WTC11 (cell line): ENCODE measurements at regions not wholly inside any gene's neighbourhood (a gene's known extent, or its start where the extent isn't known, plus 50 kb on each side); places are given as distances from the start of the nearest gene placed in this dataset.

Experiments
- ATAC-seq: fragments of 200-7000 bp; cut with Tn5 transposase; 2 replicates; pipeline ENCODE4 v1.10.0; 2021; ENCODE audit warnings: mild to moderate bottlenecking, moderate library complexity
- CTCF ChIA-PET: fragments of 300-600 bp; sonication (Branson Sonifier 250); formaldehyde crosslinking; loops from one replicate; lab custom pipeline; 2021; ENCODE audit warnings: antibody characterized with exemption; lab: Charles Lee
- POLR2A ChIA-PET: fragments of 350-600 bp; sonication (Branson Sonifier 250); formaldehyde crosslinking; loops from one replicate; lab custom pipeline; 2021; ENCODE audit warnings: antibody characterized with exemption; lab: Charles Lee
- DNase-seq: peaks from one replicate; pipeline ENCODE4 v3.0.0; 2021; ENCODE audit warnings: low spot score
- H3K27ac Mint-ChIP-seq: 2 replicates; pipeline ENCODE4 v1.8.0; 2021; ENCODE audit warnings: mixed read lengths
- H3K27me3 Mint-ChIP-seq: 2 replicates; pipeline ENCODE4 v1.8.0; 2021; ENCODE audit warnings: low read depth, mild to moderate bottlenecking, moderate library complexity, mixed read lengths
- H3K36me3 Mint-ChIP-seq: 2 replicates; pipeline ENCODE4 v1.8.0; 2021; ENCODE audit warnings: mixed read lengths
- H3K4me1 Mint-ChIP-seq: 2 replicates; pipeline ENCODE4 v1.8.0; 2022; ENCODE audit warnings: mixed read lengths
- H3K4me3 Mint-ChIP-seq: 2 replicates; pipeline ENCODE4 v1.8.0; 2021; ENCODE audit warnings: mild to moderate bottlenecking, moderate library complexity, mixed read lengths
- H3K9me3 Mint-ChIP-seq: 2 replicates; pipeline ENCODE4 v1.8.0; 2021; ENCODE audit warnings: mixed read lengths
- ATF1 ChIP-seq: sonication (generic); formaldehyde crosslinking; IDR thresholded peaks from 2 replicates; pipeline ENCODE4 v1.8.1; 2023; ENCODE audit warnings: mild to moderate bottlenecking, moderate library complexity, missing genetic modification reagents
- ATF6 ChIP-seq: sonication (generic); formaldehyde crosslinking; IDR thresholded peaks from 2 replicates; pipeline ENCODE4 v1.8.1; 2023; ENCODE audit warnings: mild to moderate bottlenecking, missing genetic modification reagents
- E2F5 ChIP-seq: sonication (generic); formaldehyde crosslinking; IDR thresholded peaks from 2 replicates; pipeline ENCODE4 v1.8.1; 2022; ENCODE audit warnings: mild to moderate bottlenecking, moderate library complexity, missing genetic modification reagents
- ETV6 ChIP-seq: sonication (generic); formaldehyde crosslinking; IDR thresholded peaks from 2 replicates; pipeline ENCODE4 v1.8.1; 2022; ENCODE audit warnings: mild to moderate bottlenecking, missing genetic modification reagents
- GRHL2 ChIP-seq: fragments of 250-450 bp; sonication (Bioruptor Pico); IDR thresholded peaks from 2 replicates; pipeline ENCODE4 v1.8.0; 2022; ENCODE audit warnings: mild to moderate bottlenecking, moderate library complexity; ENCODE audit not compliant: insufficient replicate concordance, severe bottlenecking
- KAT7 ChIP-seq: sonication (generic); formaldehyde crosslinking; IDR thresholded peaks from 2 replicates; pipeline ENCODE4 v1.8.1; 2023; ENCODE audit warnings: missing genetic modification reagents, mild to moderate bottlenecking, borderline replicate concordance
- MAX ChIP-seq: sonication (generic); formaldehyde crosslinking; IDR thresholded peaks from 2 replicates; pipeline ENCODE4 v1.8.0; 2022; ENCODE audit warnings: mild to moderate bottlenecking, missing genetic modification reagents
- NFATC4 ChIP-seq: fragments of 250-450 bp; sonication (Bioruptor Pico); IDR thresholded peaks from 2 replicates; pipeline ENCODE4 v1.9.0; 2021; ENCODE audit warnings: mild to moderate bottlenecking
- NFE2L1 ChIP-seq: sonication (generic); formaldehyde crosslinking; IDR thresholded peaks from 2 replicates; pipeline ENCODE4 v1.8.1; 2023; ENCODE audit warnings: missing genetic modification reagents
- NR3C1 ChIP-seq: sonication (generic); formaldehyde crosslinking; conservative IDR thresholded peaks from 2 replicates; pipeline ENCODE4 v1.8.1; 2023; ENCODE audit warnings: low read depth, mild to moderate bottlenecking, missing genetic modification reagents
- OVOL2 ChIP-seq: fragments of 250-450 bp; sonication (Bioruptor Pico); IDR thresholded peaks from 2 replicates; pipeline ENCODE4 v1.9.0; 2021; ENCODE audit warnings: mild to moderate bottlenecking, borderline replicate concordance
- PRDM15 ChIP-seq: sonication (generic); formaldehyde crosslinking; IDR thresholded peaks from 2 replicates; pipeline ENCODE4 v1.8.0; 2022; ENCODE audit warnings: missing genetic modification reagents
- RORB ChIP-seq: fragments of 250-450 bp; sonication (Bioruptor Pico); IDR thresholded peaks from 2 replicates; pipeline ENCODE4 v1.9.0; 2021; ENCODE audit warnings: mild to moderate bottlenecking
- USF1 ChIP-seq: sonication (generic); formaldehyde crosslinking; IDR thresholded peaks from 2 replicates; pipeline ENCODE4 v1.8.0; 2022; ENCODE audit warnings: mild to moderate bottlenecking, missing genetic modification reagents
- USF2 ChIP-seq: sonication (generic); formaldehyde crosslinking; IDR thresholded peaks from 2 replicates; pipeline ENCODE4 v1.8.1; 2023; ENCODE audit warnings: mild to moderate bottlenecking, missing genetic modification reagents, moderate library complexity
- ZNF138 ChIP-seq: sonication (generic); formaldehyde crosslinking; conservative IDR thresholded peaks from 2 replicates; pipeline ENCODE4 v1.8.1; 2022; ENCODE audit warnings: mild to moderate bottlenecking, moderate library complexity, missing genetic modification reagents
- ZNF263 ChIP-seq: sonication (generic); formaldehyde crosslinking; IDR thresholded peaks from 2 replicates; pipeline ENCODE4 v1.8.1; 2022; ENCODE audit warnings: low read depth, mild to moderate bottlenecking, moderate library complexity, missing genetic modification reagents
- ZNF416 ChIP-seq: fragments of 250-450 bp; sonication (Bioruptor Pico); IDR thresholded peaks from 2 replicates; pipeline ENCODE4 v1.9.0; 2021; ENCODE audit warnings: mild to moderate bottlenecking, inconsistent platforms
- TF ChIP-seq, protein P1 (sequence below): sonication (generic); formaldehyde crosslinking; IDR thresholded peaks from 2 replicates; pipeline ENCODE4 v1.8.1; 2023; ENCODE audit warnings: mild to moderate bottlenecking, moderate library complexity, missing genetic modification reagents
- TF ChIP-seq, protein P2 (sequence below): fragments of 250-450 bp; sonication (Bioruptor Pico); IDR thresholded peaks from 2 replicates; pipeline ENCODE4 v1.9.0; 2021; ENCODE audit warnings: mild to moderate bottlenecking

- no peak for TF ChIP-seq USF2 (CRISPR knock-in tag)
- no peak for TF ChIP-seq ATF1 (CRISPR knock-in tag)
- TF ChIP-seq NR3C1 (CRISPR knock-in tag), result no peak
- TF ChIP-seq, protein P1, sequence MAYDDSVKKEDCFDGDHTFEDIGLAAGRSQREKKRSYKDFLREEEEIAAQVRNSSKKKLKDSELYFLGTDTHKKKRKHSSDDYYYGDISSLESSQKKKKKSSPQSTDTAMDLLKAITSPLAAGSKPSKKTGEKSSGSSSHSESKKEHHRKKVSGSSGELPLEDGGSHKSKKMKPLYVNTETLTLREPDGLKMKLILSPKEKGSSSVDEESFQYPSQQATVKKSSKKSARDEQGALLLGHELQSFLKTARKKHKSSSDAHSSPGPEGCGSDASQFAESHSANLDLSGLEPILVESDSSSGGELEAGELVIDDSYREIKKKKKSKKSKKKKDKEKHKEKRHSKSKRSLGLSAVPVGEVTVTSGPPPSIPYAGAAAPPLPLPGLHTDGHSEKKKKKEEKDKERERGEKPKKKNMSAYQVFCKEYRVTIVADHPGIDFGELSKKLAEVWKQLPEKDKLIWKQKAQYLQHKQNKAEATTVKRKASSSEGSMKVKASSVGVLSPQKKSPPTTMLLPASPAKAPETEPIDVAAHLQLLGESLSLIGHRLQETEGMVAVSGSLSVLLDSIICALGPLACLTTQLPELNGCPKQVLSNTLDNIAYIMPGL (CRISPR knock-in tag), result no peak
- TF ChIP-seq PRDM15 (CRISPR knock-in tag), result no peak
- TF ChIP-seq ETV6 (CRISPR knock-in tag), result no peak
- no peak for TF ChIP-seq USF1 (CRISPR knock-in tag)
- no peak for TF ChIP-seq OVOL2 (CRISPR knock-in tag)
- no peak for TF ChIP-seq ZNF138 (CRISPR knock-in tag)
- TF ChIP-seq RORB (CRISPR knock-in tag), result no peak
Measured at GRCh38 chr2:16777123-16777870, 111.7 kb upstream of the CYRIA start (continued).

DNA sequence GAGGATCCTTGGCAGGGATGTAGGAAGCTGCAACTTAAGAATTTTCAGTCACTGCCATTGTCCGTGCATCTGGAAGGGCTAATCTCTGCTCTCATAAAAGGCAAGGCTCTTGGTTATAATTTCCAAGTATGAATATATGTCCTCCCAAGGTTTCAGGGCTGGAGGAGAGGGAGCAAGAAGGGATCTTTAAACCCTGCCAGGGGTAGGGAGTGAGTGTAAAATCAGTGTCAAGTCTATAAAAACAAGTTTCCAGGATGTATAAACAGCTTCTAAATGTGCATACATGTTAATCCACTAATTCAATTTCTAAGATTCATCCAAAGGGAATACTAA, 110.2 kb upstream of the CYRIA start:
- ATAC-seq (no peak), DNase-seq (no peak)
- TF ChIP-seq ATF6 (CRISPR knock-in tag) (no peak), PRDM15 (CRISPR knock-in tag) (no peak), MAX (CRISPR knock-in tag) (no peak), NFATC4 (CRISPR knock-in tag) (no peak), E2F5 (no peak), ZNF416 (CRISPR knock-in tag) (no peak), KAT7 (no peak), GRHL2 (CRISPR knock-in tag) (no peak), NFE2L1 (no peak), ZNF263 (CRISPR knock-in tag) (no peak)
- TF ChIP-seq, protein P2, sequence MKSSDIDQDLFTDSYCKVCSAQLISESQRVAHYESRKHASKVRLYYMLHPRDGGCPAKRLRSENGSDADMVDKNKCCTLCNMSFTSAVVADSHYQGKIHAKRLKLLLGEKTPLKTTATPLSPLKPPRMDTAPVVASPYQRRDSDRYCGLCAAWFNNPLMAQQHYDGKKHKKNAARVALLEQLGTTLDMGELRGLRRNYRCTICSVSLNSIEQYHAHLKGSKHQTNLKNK (CRISPR knock-in tag), result no peak
- POLR2A ChIA-PET, result no interaction called here
- no peaks in the 10 kb centered on the region; the same call in 1 of the 2 replicates for H3K27me3 Mint-ChIP-seq
- no peak overlapping the region for H3K27ac Mint-ChIP-seq
- no peak overlapping the region for H3K4me3 Mint-ChIP-seq
- CTCF ChIA-PET, result interaction anchor here (0.9 to 4.7 kb wide), 9 partner anchors 8 to 762 kb away, joined by 3 to 55 read pairs (median 7); no protein-coding TSS in a partner anchor
- H3K4me1 Mint-ChIP-seq, result peaks cover 41% of the 10 kb centered on the region
- peaks cover 15% of the 10 kb centered on the region for H3K36me3 Mint-ChIP-seq
- H3K9me3 Mint-ChIP-seq, result peaks cover 21% of the 10 kb centered on the region
